GM19452 (cell line): ENCODE measurements at regions not wholly inside any gene's neighbourhood (a gene's known extent, or its start where the extent isn't known, plus 50 kb on each side); places are given as distances from the start of the nearest gene placed in this dataset.
"Not testable (repeated sequence)": the region's sequence is repeated elsewhere in the genome, so short reads cannot be mapped to it uniquely, and the experiment has no call there.

Experiments used
- ATAC-seq: cut with Tn5 transposase; IDR thresholded peaks from one replicate; pipeline ENCODE4 v1.9.1; 2021; ENCODE audit not compliant: unreplicated experiment

DNA sequence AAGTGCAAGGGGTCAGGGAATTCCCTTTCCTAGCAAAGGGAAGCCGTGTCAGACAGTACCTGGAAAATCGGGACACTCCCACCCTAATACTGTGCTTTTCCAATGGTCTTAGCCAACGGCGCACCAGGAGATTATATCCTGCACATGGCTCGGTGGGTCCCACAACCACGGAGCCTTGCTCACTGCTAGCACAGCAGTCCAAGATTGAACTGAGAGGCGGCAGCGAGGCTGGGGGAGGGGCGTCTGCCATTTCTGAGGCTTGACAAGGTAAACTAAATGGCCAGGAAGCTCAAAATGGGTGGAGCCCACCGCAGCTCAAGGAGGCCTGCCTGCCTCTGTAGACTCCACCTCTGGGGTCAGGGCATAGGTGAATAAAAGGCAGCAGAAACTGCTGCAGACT is 76.5 kb upstream of the LINC00632 start:
- not testable (repeated sequence) for ATAC-seq

GRCh38 chrX:140608111-140608510 is 101.4 kb upstream of the LINC00632 start:
- ATAC-seq = no peak

GRCh38 chrX:140602140-140602539 is 97.3 kb upstream of the SOX3 start:
- no peak for ATAC-seq

DNA sequence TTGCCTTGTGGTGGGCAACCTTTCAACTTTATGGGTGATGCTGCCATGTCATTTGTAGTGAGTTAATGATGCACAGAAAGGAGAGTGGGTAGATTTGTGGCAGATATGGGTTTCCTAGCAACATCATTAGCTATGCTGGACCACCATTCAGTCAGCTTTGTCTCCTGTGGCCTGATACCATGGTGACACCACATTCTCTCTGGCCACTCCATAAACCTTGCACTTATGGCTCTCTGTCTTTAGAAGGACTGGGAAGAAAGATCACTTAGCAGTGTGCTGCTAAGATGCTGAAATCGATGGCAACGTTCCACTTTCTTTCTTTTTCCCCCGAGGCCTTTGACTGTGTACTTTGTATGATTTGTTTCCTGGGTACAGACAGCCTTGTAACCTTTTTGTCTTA is 95.0 kb upstream of the SOX3 start:
- no peak for ATAC-seq

- no peak for ATAC-seq
These were observed 84.8 kb upstream of the SOX3 start for GRCh38 chrX:140589657-140590056.

GRCh38 chrX:140586951-140587350 is 82.1 kb upstream of the SOX3 start:
- ATAC-seq = no peak

- no peak for ATAC-seq
These were observed 75.6 kb upstream of the SOX3 start for GRCh38 chrX:140580478-140580877.

- ATAC-seq = peak; percentile 76
These were observed 67.9 kb upstream of the SOX3 start for GRCh38 chrX:140572724-140573123.

GRCh38 chrX:140563893-140564292 is 59.0 kb upstream of the SOX3 start:
- no peak for ATAC-seq
